MM.1S (cell line): ENCODE measurements at regions not wholly inside any gene's neighbourhood (a gene's known extent, or its start where the extent isn't known, plus 50 kb on each side); places are given as distances from the start of the nearest gene placed in this dataset.

Experiments used
- DNase-seq: peaks from one replicate; pipeline ENCODE4 v3.0.0-alpha.2; 2015
- H2AFZ ChIP-seq: fragments of 300-600 bp; sonication (generic); 2 replicates; pipeline ENCODE4 v1.6.0; 2016; ENCODE audit warnings: antibody characterized with exemption, low read length
- H3F3A ChIP-seq: fragments of 300-600 bp; sonication (generic); 2 replicates; pipeline ENCODE4 v1.6.1; 2016; ENCODE audit warnings: mild to moderate bottlenecking, antibody characterized with exemption, low read length, moderate library complexity, mixed read lengths; ENCODE audit not compliant: insufficient read depth
- H3K27ac ChIP-seq: fragments of 300-600 bp; sonication (generic); 2 replicates; pipeline ENCODE4 v1.5.1; 2016; ENCODE audit warnings: mild to moderate bottlenecking, low read length
- H3K27me3 ChIP-seq: fragments of 300-600 bp; sonication (generic); replicated peaks from 2 replicates; pipeline ENCODE4 v1.6.0; 2016; ENCODE audit warnings: low read length; ENCODE audit not compliant: insufficient read depth
- H3K36me3 ChIP-seq: fragments of 300-600 bp; sonication (generic); replicated peaks from 2 replicates; pipeline ENCODE4 v1.6.1; 2016; ENCODE audit warnings: mild to moderate bottlenecking, low read length, mixed read lengths; ENCODE audit not compliant: insufficient read depth
- H3K4me1 ChIP-seq: fragments of 300-600 bp; sonication (generic); 2 replicates; pipeline ENCODE4 v1.6.1; 2016; ENCODE audit warnings: low read length, mixed read lengths
- H3K4me2 ChIP-seq: fragments of 300-600 bp; sonication (generic); 2 replicates; pipeline ENCODE4 v1.6.0; 2016; ENCODE audit warnings: low read depth, low read length
- H3K4me3 ChIP-seq: fragments of 300-600 bp; sonication (generic); 2 replicates; pipeline ENCODE4 v1.5.1; 2016; ENCODE audit warnings: low read length, mixed read lengths
- H3K79me2 ChIP-seq: fragments of 300-600 bp; sonication (generic); 2 replicates; pipeline ENCODE4 v1.6.1; 2016; ENCODE audit warnings: mixed run types, low read length, mixed read lengths
- H3K9ac ChIP-seq: fragments of 300-600 bp; sonication (generic); 2 replicates; pipeline ENCODE4 v1.6.1; 2016; ENCODE audit warnings: low read length, mixed read lengths
- H3K9me2 ChIP-seq: fragments of 300-600 bp; sonication (generic); replicated peaks from 2 replicates; pipeline ENCODE4 v1.6.1; 2016; ENCODE audit warnings: mild to moderate bottlenecking, low read length, mixed read lengths; ENCODE audit not compliant: insufficient read depth
- H3K9me3 ChIP-seq: fragments of 300-600 bp; sonication (generic); replicated peaks from 2 replicates; pipeline ENCODE4 v1.6.1; 2016; ENCODE audit warnings: mild to moderate bottlenecking, low read length, mixed read lengths; ENCODE audit not compliant: insufficient read depth
- H4K20me1 ChIP-seq: fragments of 300-600 bp; sonication (generic); 2 replicates; pipeline ENCODE4 v1.6.1; 2016; ENCODE audit warnings: mild to moderate bottlenecking, low read length, moderate library complexity, mixed read lengths; ENCODE audit not compliant: insufficient read depth
- EZH2 ChIP-seq: fragments of 300-600 bp; sonication (generic); optimal IDR thresholded peaks from 2 replicates; pipeline ENCODE3; 2017; ENCODE audit warnings: low read depth, mild to moderate bottlenecking, antibody characterized with exemption, low read length, mixed read lengths
- EZH2phosphoT487 ChIP-seq: fragments of 300-600 bp; sonication (generic); IDR thresholded peaks from 2 replicates; pipeline ENCODE4 v1.6.1; 2018; ENCODE audit warnings: antibody characterized with exemption, low read length
- TF ChIP-seq, protein P1 (sequence below): fragments of 300-600 bp; sonication (generic); IDR thresholded peaks from 2 replicates; pipeline ENCODE4 v1.5.1; 2016; ENCODE audit warnings: antibody characterized with exemption, low read length, mixed read lengths

DNA sequence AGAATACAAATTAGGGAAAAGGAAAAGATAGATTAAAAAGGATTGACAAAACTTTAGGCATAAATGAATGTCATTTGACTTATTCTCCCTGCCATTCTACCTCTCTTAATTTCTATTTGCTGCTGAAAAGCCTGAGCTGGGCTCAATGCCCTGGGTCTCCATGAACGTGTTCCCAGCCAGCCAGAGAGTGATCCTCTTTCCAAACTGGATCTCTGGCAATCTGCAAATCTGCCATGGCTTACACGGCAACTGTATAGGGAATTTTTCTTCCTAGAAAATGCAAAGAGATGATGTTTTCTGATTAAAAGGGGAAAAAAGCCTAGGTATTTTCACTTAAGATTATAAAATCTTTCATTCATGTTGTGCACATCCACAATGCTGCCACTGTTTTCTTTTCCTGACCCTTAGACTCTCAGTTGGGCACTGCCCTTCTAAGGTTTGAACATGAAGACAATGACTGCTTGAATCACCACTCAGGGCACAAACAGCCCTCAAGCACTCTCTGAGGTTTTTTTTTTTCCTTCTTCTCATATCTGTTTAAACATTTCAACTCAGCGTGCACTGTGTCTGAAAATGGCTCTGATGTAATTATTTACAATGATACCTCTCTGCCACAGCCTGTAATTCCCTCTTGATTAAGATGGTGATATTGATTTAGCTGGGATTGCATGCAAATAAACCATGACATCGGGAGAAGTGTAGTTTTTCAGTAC, 60.3 kb downstream of the DACT1 start:
- no peak overlapping the region for H3K4me3 ChIP-seq
- no peak overlapping the region for H3K4me2 ChIP-seq
- H3K27me3 ChIP-seq, result no peaks in the 10 kb centered on the region
- H3K27ac ChIP-seq, result no peak overlapping the region
- H3K9me2 ChIP-seq, result no peaks in the 10 kb centered on the region
- H3K36me3 ChIP-seq, result no peaks in the 10 kb centered on the region
- no peaks in the 10 kb centered on the region for H3F3A ChIP-seq
- H3K79me2 ChIP-seq, result no peaks in the 10 kb centered on the region
- H3K9ac ChIP-seq, result no peak overlapping the region
- H3K4me1 ChIP-seq, result no peaks in the 10 kb centered on the region
- no peaks in the 10 kb centered on the region for H3K9me3 ChIP-seq
- TF ChIP-seq EZH2phosphoT487 (no peak), EZH2 (no peak)
- TF ChIP-seq, protein P1, sequence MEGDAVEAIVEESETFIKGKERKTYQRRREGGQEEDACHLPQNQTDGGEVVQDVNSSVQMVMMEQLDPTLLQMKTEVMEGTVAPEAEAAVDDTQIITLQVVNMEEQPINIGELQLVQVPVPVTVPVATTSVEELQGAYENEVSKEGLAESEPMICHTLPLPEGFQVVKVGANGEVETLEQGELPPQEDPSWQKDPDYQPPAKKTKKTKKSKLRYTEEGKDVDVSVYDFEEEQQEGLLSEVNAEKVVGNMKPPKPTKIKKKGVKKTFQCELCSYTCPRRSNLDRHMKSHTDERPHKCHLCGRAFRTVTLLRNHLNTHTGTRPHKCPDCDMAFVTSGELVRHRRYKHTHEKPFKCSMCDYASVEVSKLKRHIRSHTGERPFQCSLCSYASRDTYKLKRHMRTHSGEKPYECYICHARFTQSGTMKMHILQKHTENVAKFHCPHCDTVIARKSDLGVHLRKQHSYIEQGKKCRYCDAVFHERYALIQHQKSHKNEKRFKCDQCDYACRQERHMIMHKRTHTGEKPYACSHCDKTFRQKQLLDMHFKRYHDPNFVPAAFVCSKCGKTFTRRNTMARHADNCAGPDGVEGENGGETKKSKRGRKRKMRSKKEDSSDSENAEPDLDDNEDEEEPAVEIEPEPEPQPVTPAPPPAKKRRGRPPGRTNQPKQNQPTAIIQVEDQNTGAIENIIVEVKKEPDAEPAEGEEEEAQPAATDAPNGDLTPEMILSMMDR, result no peak
- no peak for DNase-seq
- H2AFZ ChIP-seq, result no peak overlapping the region
- no peaks in the 10 kb centered on the region for H4K20me1 ChIP-seq

GRCh38 chr14:58699681-58700205, 62.0 kb downstream of the DACT1 start:
- Histone ChIP-seq H3K27ac (no peak overlapping the region), H3K4me2 (no peak overlapping the region), H4K20me1 (no peaks in the 10 kb centered on the region), H3K79me2 (no peaks in the 10 kb centered on the region), H3F3A (no peaks in the 10 kb centered on the region), H3K4me3 (no peak overlapping the region), H3K27me3 (no peaks in the 10 kb centered on the region), H3K9me2 (no peaks in the 10 kb centered on the region), H3K9ac (no peak overlapping the region), H2AFZ (no peak overlapping the region), H3K9me3 (no peaks in the 10 kb centered on the region), H3K4me1 (no peaks in the 10 kb centered on the region), H3K36me3 (no peaks in the 10 kb centered on the region)
- DNase-seq, result no peak
- TF ChIP-seq, protein P1, result no peak
- TF ChIP-seq EZH2, result no peak
- no peak for TF ChIP-seq EZH2phosphoT487

DNA sequence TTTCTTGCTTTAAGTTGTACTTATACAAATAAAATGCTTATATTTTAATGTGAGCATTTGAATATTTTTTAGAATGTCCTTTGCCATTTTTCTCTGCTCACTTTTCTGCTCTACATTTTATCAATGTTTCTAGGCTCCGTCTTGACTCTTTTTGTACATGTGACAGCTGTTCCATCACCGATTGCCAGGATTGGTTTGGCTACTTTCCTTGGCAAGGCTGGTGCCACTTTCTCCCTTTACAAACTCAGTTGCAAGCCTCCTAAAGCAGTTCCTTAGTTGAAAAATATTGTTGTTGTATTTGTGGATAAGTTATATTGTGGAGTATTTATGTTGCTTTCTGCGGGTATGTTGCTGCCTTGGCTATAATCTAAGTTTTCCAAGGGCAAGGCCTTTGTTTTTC, 63.4 kb downstream of the DACT1 start:
- Histone ChIP-seq H3K9ac (no peak overlapping the region), H3K4me2 (no peak overlapping the region), H3K27ac (no peak overlapping the region), H3K79me2 (no peaks in the 10 kb centered on the region), H3K4me1 (no peaks in the 10 kb centered on the region), H3K27me3 (no peaks in the 10 kb centered on the region), H3F3A (no peaks in the 10 kb centered on the region), H4K20me1 (no peaks in the 10 kb centered on the region), H3K36me3 (no peaks in the 10 kb centered on the region), H3K4me3 (no peak overlapping the region), H3K9me2 (no peaks in the 10 kb centered on the region), H3K9me3 (no peaks in the 10 kb centered on the region), H2AFZ (no peak overlapping the region)
- TF ChIP-seq EZH2, result no peak
- no peak for TF ChIP-seq EZH2phosphoT487
- TF ChIP-seq, protein P1, result no peak
- DNase-seq, result no peak
